ENCODE measurements at regions not wholly inside any gene's neighbourhood (a gene's known extent, or its start where the extent isn't known, plus 50 kb on each side); places are given as distances from the start of the nearest gene placed in this dataset.
A peak's percentile ranks its signal among the peaks of the same experiment; 100 is the strongest.

GRCh38 chr14:95034788-95035187, 122.5 kb downstream of the DICER1 start:
- H3K36me3 Mint-ChIP-seq (ENCODE audit: low read depth), result peaks cover 4% of the 10 kb centered on the region
- no peak for DNase-seq
- H3K27me3 Mint-ChIP-seq (ENCODE audit: low read depth, poor library complexity), result peaks cover 8% of the 10 kb centered on the region
- peaks cover 33% of the 10 kb centered on the region for H3K9me3 Mint-ChIP-seq
- peaks cover 22% of the 10 kb centered on the region for H3K4me1 Mint-ChIP-seq
- TF ChIP-seq CTCF (IDR thresholded peaks at IDR 0.05), result no peak
- no peak overlapping the region for H3K4me3 Mint-ChIP-seq
- H3K27ac Mint-ChIP-seq, result peak overlapping the region; percentile 41

- no peak for DNase-seq
- Mint-ChIP-seq H3K9me3 (peaks cover 41% of the 10 kb centered on the region), H3K27ac (peak overlapping the region; percentile 90), H3K4me1 (peaks cover 22% of the 10 kb centered on the region), H3K4me3 (no peak overlapping the region), H3K27me3 (ENCODE audit: low read depth, poor library complexity) (peaks cover 12% of the 10 kb centered on the region), H3K36me3 (ENCODE audit: low read depth) (peaks cover 4% of the 10 kb centered on the region)
- TF ChIP-seq CTCF (IDR thresholded peaks at IDR 0.05), result no peak
Measured at GRCh38 chr14:95033682-95034632, 123.4 kb downstream of the DICER1 start.

- Mint-ChIP-seq H3K27me3 (ENCODE audit: low read depth, poor library complexity) (peaks cover 12% of the 10 kb centered on the region), H3K36me3 (ENCODE audit: low read depth) (peaks cover 4% of the 10 kb centered on the region), H3K9me3 (peaks cover 44% of the 10 kb centered on the region), H3K4me3 (no peak overlapping the region), H3K4me1 (peaks cover 22% of the 10 kb centered on the region), H3K27ac (no peak overlapping the region)
- no peak for TF ChIP-seq CTCF (IDR thresholded peaks at IDR 0.05)
- no peak for DNase-seq
Measured at GRCh38 chr14:95033031-95033430, 124.3 kb downstream of the DICER1 start.

GRCh38 chr14:95026851-95027463, 130.4 kb downstream of the DICER1 start:
- Mint-ChIP-seq H3K27ac (no peak overlapping the region), H3K36me3 (ENCODE audit: low read depth) (peaks cover 4% of the 10 kb centered on the region), H3K4me3 (no peak overlapping the region), H3K9me3 (peaks cover 33% of the 10 kb centered on the region), H3K4me1 (peaks cover 5% of the 10 kb centered on the region), H3K27me3 (ENCODE audit: low read depth, poor library complexity) (peaks cover 4% of the 10 kb centered on the region)
- no peak for TF ChIP-seq CTCF (IDR thresholded peaks at IDR 0.05)
- DNase-seq, result no peak

GRCh38 chr14:95025941-95026340, 131.4 kb downstream of the DICER1 start:
- DNase-seq, result no peak
- Mint-ChIP-seq H3K27ac (no peak overlapping the region), H3K9me3 (peaks cover 26% of the 10 kb centered on the region), H3K36me3 (ENCODE audit: low read depth) (no peaks in the 10 kb centered on the region), H3K4me1 (peaks cover 5% of the 10 kb centered on the region), H3K4me3 (no peak overlapping the region), H3K27me3 (ENCODE audit: low read depth, poor library complexity) (peaks cover 4% of the 10 kb centered on the region)
- TF ChIP-seq CTCF (IDR thresholded peaks at IDR 0.05), result no peak

Measured in nephron progenitor cell (in vitro differentiated cells).